Osteoblast (primary cell): ENCODE measurements at regions not wholly inside any gene's neighbourhood (a gene's known extent, or its start where the extent isn't known, plus 50 kb on each side); places are given as distances from the start of the nearest gene placed in this dataset.
"Not testable (repeated sequence)": the region's sequence is repeated elsewhere in the genome, so short reads cannot be mapped to it uniquely, and the experiment has no call there.

ENCODE experiments used
- DNase-seq: peaks from one replicate; pipeline ENCODE4 v3.0.0; 2011; ENCODE audit warnings: low spot score, mixed read lengths; ENCODE audit not compliant: insufficient read length; ENCODE audit errors: missing footprints
- H2AFZ ChIP-seq: 2 replicates; pipeline ENCODE4 v1.6.0; 2011; ENCODE audit warnings: mild to moderate bottlenecking, low read length
- H3K27ac ChIP-seq: 2 replicates; pipeline ENCODE4 v1.5.1; 2011; ENCODE audit warnings: mild to moderate bottlenecking, low read depth, low read length, moderate library complexity
- H3K27me3 ChIP-seq: 2 replicates; pipeline ENCODE4 v1.6.0; 2012; ENCODE audit warnings: mild to moderate bottlenecking, control low read depth, inconsistent platforms, low read length, moderate library complexity; ENCODE audit not compliant: insufficient read depth
- H3K36me3 ChIP-seq: 2 replicates; pipeline ENCODE4 v1.5.1; 2011; ENCODE audit warnings: mild to moderate bottlenecking, low read length, control low read depth, moderate library complexity; ENCODE audit not compliant: insufficient read depth
- H3K4me1 ChIP-seq: 2 replicates; pipeline ENCODE4 v1.5.1; 2011; ENCODE audit warnings: mild to moderate bottlenecking, low read length, control low read depth, moderate library complexity; ENCODE audit not compliant: insufficient read depth
- H3K4me2 ChIP-seq: 2 replicates; pipeline ENCODE4 v1.6.0; 2011; ENCODE audit warnings: mild to moderate bottlenecking, low read length; ENCODE audit not compliant: insufficient read depth
- H3K4me3 ChIP-seq: fragments of 200-600 bp; sonication (generic); 3 replicates; pipeline ENCODE4 v1.5.1; 2012; ENCODE audit warnings: mild to moderate bottlenecking, low read length, inconsistent platforms; ENCODE audit not compliant: insufficient read depth
- H3K79me2 ChIP-seq: 2 replicates; pipeline ENCODE4 v1.6.0; 2012; ENCODE audit warnings: mild to moderate bottlenecking, low read length, control low read depth, inconsistent platforms; ENCODE audit not compliant: insufficient read depth
- H3K9me3 ChIP-seq: 2 replicates; pipeline ENCODE4 v1.5.1; 2011; ENCODE audit warnings: low read depth, low read length, control low read depth
- H4K20me1 ChIP-seq: 2 replicates; pipeline ENCODE4 v1.6.0; 2012; ENCODE audit warnings: mild to moderate bottlenecking, low read length, control low read depth; ENCODE audit not compliant: insufficient read depth
- CTCF ChIP-seq: IDR thresholded peaks from 2 replicates; pipeline ENCODE4 v1.5.1; 2011; ENCODE audit warnings: mild to moderate bottlenecking, low read depth, low read length, moderate library complexity; ENCODE audit errors: extremely low read depth

GRCh38 chr3:72065872-72066641 is 281.1 kb upstream of the PROK2 start:
- no peak for TF ChIP-seq CTCF

GRCh38 chr3:72065236-72065635 is 280.3 kb upstream of the PROK2 start:
- Histone ChIP-seq H3K4me3 (no peak overlapping the region), H3K36me3 (no peaks in the 10 kb centered on the region), H3K9me3 (no peaks in the 10 kb centered on the region), H3K79me2 (no peaks in the 10 kb centered on the region), H2AFZ (no peak overlapping the region), H3K4me1 (no peaks in the 10 kb centered on the region), H3K27me3 (no peaks in the 10 kb centered on the region), H3K27ac (no peak overlapping the region), H4K20me1 (no peaks in the 10 kb centered on the region), H3K4me2 (no peak overlapping the region)
- peak; percentile 43 for DNase-seq
- TF ChIP-seq CTCF, result no peak

More at GRCh38 chr3:72065872-72066641, 281.1 kb upstream of the PROK2 start:
- DNase-seq, result no peak
- Histone ChIP-seq H3K27ac (no peak overlapping the region), H3K4me3 (no peak overlapping the region), H3K9me3 (no peaks in the 10 kb centered on the region), H3K27me3 (no peaks in the 10 kb centered on the region), H4K20me1 (no peaks in the 10 kb centered on the region), H3K36me3 (no peaks in the 10 kb centered on the region), H3K79me2 (no peaks in the 10 kb centered on the region), H3K4me2 (no peak overlapping the region), H3K4me1 (no peaks in the 10 kb centered on the region), H2AFZ (no peak overlapping the region)

- H3K9me3 ChIP-seq, H3K4me3 ChIP-seq, H3K4me2 ChIP-seq, H3K4me1 ChIP-seq, H3K27me3 ChIP-seq, H3K36me3 ChIP-seq, DNase-seq, H3K79me2 ChIP-seq, H2AFZ ChIP-seq, H4K20me1 ChIP-seq, H3K27ac ChIP-seq: not testable (repeated sequence)
These were observed 279.8 kb upstream of the PROK2 start for GRCh38 chr3:72064727-72065126.

GRCh38 chr3:72062017-72062416 is 277.1 kb upstream of the PROK2 start:
- no peak overlapping the region for H3K27ac ChIP-seq
- no peaks in the 10 kb centered on the region for H3K79me2 ChIP-seq
- H3K36me3 ChIP-seq, result no peaks in the 10 kb centered on the region
- no peak overlapping the region for H3K4me2 ChIP-seq
- H3K9me3 ChIP-seq, result no peaks in the 10 kb centered on the region
- TF ChIP-seq CTCF, result no peak
- H2AFZ ChIP-seq, result no peak overlapping the region
- no peaks in the 10 kb centered on the region for H4K20me1 ChIP-seq
- no peak for DNase-seq
- no peak overlapping the region for H3K4me3 ChIP-seq
- no peaks in the 10 kb centered on the region for H3K27me3 ChIP-seq
- no peaks in the 10 kb centered on the region for H3K4me1 ChIP-seq
